ENCODE measurements at regions not wholly inside any gene's neighbourhood (a gene's known extent, or its start where the extent isn't known, plus 50 kb on each side); places are given as distances from the start of the nearest gene placed in this dataset.

DNA sequence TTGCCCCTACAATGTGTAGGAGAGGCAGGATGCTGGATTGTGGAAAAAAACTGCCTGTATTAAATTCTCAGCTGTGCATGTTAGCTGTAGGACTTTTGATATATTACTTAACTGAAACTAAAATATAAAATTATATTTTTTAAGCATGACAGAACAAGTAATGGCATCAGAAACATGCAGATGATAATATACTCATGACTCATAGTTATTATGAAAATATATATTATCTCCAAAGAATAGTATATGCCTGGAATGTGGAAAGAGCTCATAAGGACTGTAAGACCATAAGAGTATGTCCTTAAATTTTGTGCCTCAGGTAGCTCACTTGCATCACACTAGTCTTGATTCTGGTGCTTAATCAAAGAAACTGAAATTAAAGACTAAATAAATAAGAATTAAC lies 1100.6 kb downstream of the TECRL start:
- TF ChIP-seq, protein P1, sequence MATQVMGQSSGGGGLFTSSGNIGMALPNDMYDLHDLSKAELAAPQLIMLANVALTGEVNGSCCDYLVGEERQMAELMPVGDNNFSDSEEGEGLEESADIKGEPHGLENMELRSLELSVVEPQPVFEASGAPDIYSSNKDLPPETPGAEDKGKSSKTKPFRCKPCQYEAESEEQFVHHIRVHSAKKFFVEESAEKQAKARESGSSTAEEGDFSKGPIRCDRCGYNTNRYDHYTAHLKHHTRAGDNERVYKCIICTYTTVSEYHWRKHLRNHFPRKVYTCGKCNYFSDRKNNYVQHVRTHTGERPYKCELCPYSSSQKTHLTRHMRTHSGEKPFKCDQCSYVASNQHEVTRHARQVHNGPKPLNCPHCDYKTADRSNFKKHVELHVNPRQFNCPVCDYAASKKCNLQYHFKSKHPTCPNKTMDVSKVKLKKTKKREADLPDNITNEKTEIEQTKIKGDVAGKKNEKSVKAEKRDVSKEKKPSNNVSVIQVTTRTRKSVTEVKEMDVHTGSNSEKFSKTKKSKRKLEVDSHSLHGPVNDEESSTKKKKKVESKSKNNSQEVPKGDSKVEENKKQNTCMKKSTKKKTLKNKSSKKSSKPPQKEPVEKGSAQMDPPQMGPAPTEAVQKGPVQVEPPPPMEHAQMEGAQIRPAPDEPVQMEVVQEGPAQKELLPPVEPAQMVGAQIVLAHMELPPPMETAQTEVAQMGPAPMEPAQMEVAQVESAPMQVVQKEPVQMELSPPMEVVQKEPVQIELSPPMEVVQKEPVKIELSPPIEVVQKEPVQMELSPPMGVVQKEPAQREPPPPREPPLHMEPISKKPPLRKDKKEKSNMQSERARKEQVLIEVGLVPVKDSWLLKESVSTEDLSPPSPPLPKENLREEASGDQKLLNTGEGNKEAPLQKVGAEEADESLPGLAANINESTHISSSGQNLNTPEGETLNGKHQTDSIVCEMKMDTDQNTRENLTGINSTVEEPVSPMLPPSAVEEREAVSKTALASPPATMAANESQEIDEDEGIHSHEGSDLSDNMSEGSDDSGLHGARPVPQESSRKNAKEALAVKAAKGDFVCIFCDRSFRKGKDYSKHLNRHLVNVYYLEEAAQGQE (IDR thresholded peaks at IDR 0.05; ENCODE audit: unreplicated experiment), result no peak
- TF ChIP-seq, protein P2, sequence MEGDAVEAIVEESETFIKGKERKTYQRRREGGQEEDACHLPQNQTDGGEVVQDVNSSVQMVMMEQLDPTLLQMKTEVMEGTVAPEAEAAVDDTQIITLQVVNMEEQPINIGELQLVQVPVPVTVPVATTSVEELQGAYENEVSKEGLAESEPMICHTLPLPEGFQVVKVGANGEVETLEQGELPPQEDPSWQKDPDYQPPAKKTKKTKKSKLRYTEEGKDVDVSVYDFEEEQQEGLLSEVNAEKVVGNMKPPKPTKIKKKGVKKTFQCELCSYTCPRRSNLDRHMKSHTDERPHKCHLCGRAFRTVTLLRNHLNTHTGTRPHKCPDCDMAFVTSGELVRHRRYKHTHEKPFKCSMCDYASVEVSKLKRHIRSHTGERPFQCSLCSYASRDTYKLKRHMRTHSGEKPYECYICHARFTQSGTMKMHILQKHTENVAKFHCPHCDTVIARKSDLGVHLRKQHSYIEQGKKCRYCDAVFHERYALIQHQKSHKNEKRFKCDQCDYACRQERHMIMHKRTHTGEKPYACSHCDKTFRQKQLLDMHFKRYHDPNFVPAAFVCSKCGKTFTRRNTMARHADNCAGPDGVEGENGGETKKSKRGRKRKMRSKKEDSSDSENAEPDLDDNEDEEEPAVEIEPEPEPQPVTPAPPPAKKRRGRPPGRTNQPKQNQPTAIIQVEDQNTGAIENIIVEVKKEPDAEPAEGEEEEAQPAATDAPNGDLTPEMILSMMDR (conservative IDR thresholded peaks at IDR 0.05; ENCODE audit: low read depth in 2 of 2), result no peak
- TF ChIP-seq EZH2 (IDR thresholded peaks at IDR 0.05; ENCODE audit: low read depth, unreplicated experiment) (no peak), POLR2AphosphoS5 (IDR thresholded peaks at IDR 0.05; ENCODE audit: low read depth) (no peak), CREB1 (CRISPR knock-in tag; IDR thresholded peaks at IDR 0.05; ENCODE audit: low read depth) (no peak)
